T-cell (primary cell): ENCODE measurements at regions not wholly inside any gene's neighbourhood (a gene's known extent, or its start where the extent isn't known, plus 50 kb on each side); places are given as distances from the start of the nearest gene placed in this dataset.

Experiments
- ATAC-seq, 4 experiments: fragments of 200-7000 bp in 3 of 4; fragments of 150-1000 bp in 1 of 4; cut with Tn5 transposase; replicated peaks in 1 of 4; 1 replicate in 3 of 4; 2 replicates in 1 of 4; pipeline ENCODE4 v1.10.0; 2021; ENCODE audit warnings: moderate library complexity in 3 of 4, mild to moderate bottlenecking in 2 of 4, moderate number of reproducible peaks in 1 of 4
- CTCF ChIA-PET, 2 donors: fragments of 300-600 bp; sonication (Branson Sonifier 250); formaldehyde crosslinking; loops; one replicate each; lab custom pipeline; 2022; ENCODE audit warnings: antibody characterized with exemption in 2 of 2; lab: Charles Lee
- POLR2A ChIA-PET, 2 donors: fragments of 300-600 bp; sonication (Branson Sonifier 250); formaldehyde crosslinking; loops; one replicate each; lab custom pipeline; 2022; ENCODE audit warnings: antibody characterized with exemption in 2 of 2; lab: Charles Lee
- DNase-seq, 35 experiments: peaks; one replicate each; pipeline versions ENCODE4 v3.0.0 to v3.0.0-alpha.2; 2013 to 2023
- H3K27ac ChIP-seq: one replicate; pipeline ENCODE4 v1.5.1; 2013; ENCODE audit warnings: low read length
- H3K27me3 ChIP-seq, 2 experiments: replicated peaks in 1 of 2; 1 replicate in 1 of 2; 2 replicates in 1 of 2; pipeline versions ENCODE4 v1.6.1 to v1.7.0; 2013; ENCODE audit warnings: low read length in 1 of 2, mixed read lengths in 1 of 2; ENCODE audit not compliant: control insufficient read depth in 2 of 2, insufficient read depth in 2 of 2; ENCODE audit errors: extremely low read depth in 1 of 2
- H3K36me3 ChIP-seq, 2 donors: 1 replicate in 1 of 2; 2 replicates in 1 of 2; pipeline versions ENCODE4 v1.6.1 to v1.7.0; 2013; ENCODE audit warnings: low read length in 1 of 2; ENCODE audit not compliant: control insufficient read depth in 2 of 2, insufficient read depth in 1 of 2; ENCODE audit errors: extremely low read depth in 1 of 2
- H3K4me1 ChIP-seq, 2 experiments: 1 replicate in 1 of 2; 2 replicates in 1 of 2; pipeline versions ENCODE4 v1.6.1 to v1.7.0; 2013; ENCODE audit warnings: low read length in 2 of 2, mixed read lengths in 1 of 2; ENCODE audit not compliant: insufficient read depth in 2 of 2, control insufficient read depth in 1 of 2; ENCODE audit errors: extremely low read depth in 1 of 2
- H3K4me3 ChIP-seq, 2 donors: 1 replicate in 1 of 2; 2 replicates in 1 of 2; pipeline versions ENCODE4 v1.5.1 to v1.7.0; 2013; ENCODE audit warnings: mild to moderate bottlenecking in 2 of 2, low read length in 1 of 2, moderate library complexity in 1 of 2; ENCODE audit not compliant: control insufficient read depth in 1 of 2; ENCODE audit errors: extremely low read depth in 1 of 2
- H3K9me3 ChIP-seq: 2 replicates; pipeline ENCODE4 v1.7.0; 2013
- H3K27ac Mint-ChIP-seq, 2 donors: one replicate each; pipeline ENCODE4 v1.8.0; 2020 to 2021; ENCODE audit warnings: mild to moderate bottlenecking in 2 of 2, mixed read lengths in 2 of 2
- H3K27me3 Mint-ChIP-seq, 2 donors: one replicate each; pipeline ENCODE4 v1.8.0; 2021 to 2022; ENCODE audit warnings: mixed read lengths in 2 of 2
- H3K36me3 Mint-ChIP-seq: one replicate; pipeline ENCODE4 v1.8.0; 2021; ENCODE audit warnings: mixed read lengths
- H3K4me1 Mint-ChIP-seq, 3 donors: one replicate each; pipeline ENCODE4 v1.8.0; 2020 to 2022; ENCODE audit warnings: mixed read lengths in 3 of 3, mild to moderate bottlenecking in 1 of 3
- H3K4me3 Mint-ChIP-seq, 3 donors: one replicate each; pipeline ENCODE4 v1.8.0; 2020 to 2022; ENCODE audit warnings: mild to moderate bottlenecking in 3 of 3, mixed read lengths in 3 of 3, moderate library complexity in 3 of 3
- H3K9me3 Mint-ChIP-seq, 3 donors: one replicate each; pipeline ENCODE4 v1.8.0; 2020 to 2022; ENCODE audit warnings: mixed read lengths in 3 of 3
- WGBS: methylation state at CpG from one replicate; pipeline ENCODE4 v1.1.5; 2013; ENCODE audit warnings: missing lambda C conversion rate; ENCODE audit not compliant: insufficient coverage; 5-methylcytosine and 5-hydroxymethylcytosine counted together

- CTCF ChIA-PET: no interaction called here
- H3K9me3 ChIP-seq: no peaks in the 10 kb centered on the region
- no peaks in the 10 kb centered on the region for H3K4me1 ChIP-seq
- H3K27me3 ChIP-seq: no peaks in the 10 kb centered on the region
- Mint-ChIP-seq H3K9me3 (peaks cover 2 to 9% (median 5%) of the 10 kb centered on the region in 3 donors), H3K4me3 (no peak overlapping the region), H3K27ac (no peak overlapping the region), H3K4me1 (no peaks in the 10 kb centered on the region), H3K36me3 (no peaks in the 10 kb centered on the region), H3K27me3 (no peaks in the 10 kb centered on the region)
- no peaks in the 10 kb centered on the region for H3K36me3 ChIP-seq
- no peak overlapping the region for H3K27ac ChIP-seq
- POLR2A ChIA-PET: no interaction called here
- H3K4me3 ChIP-seq: no peak overlapping the region
- ATAC-seq (no peak), DNase-seq (no peak)
Measured at GRCh38 chr16:6492742-6493141, 839.9 kb upstream of the RBFOX1 start.

GRCh38 chr16:6484935-6485334, 847.7 kb upstream of the RBFOX1 start:
- POLR2A ChIA-PET: no interaction called here
- Histone ChIP-seq H3K27ac (no peak overlapping the region), H3K4me3 (no peak overlapping the region), H3K27me3 (peaks cover 3 to 6% of the 10 kb centered on the region in 2 experiments), H3K36me3 (no peaks in the 10 kb centered on the region), H3K4me1 (no peaks in the 10 kb centered on the region), H3K9me3 (no peaks in the 10 kb centered on the region)
- no peak for DNase-seq
- Mint-ChIP-seq H3K4me3 (no peak overlapping the region), H3K27ac (no peak overlapping the region), H3K9me3 (peaks cover 0 to 6% (median 5%) of the 10 kb centered on the region in 3 donors), H3K27me3 (peaks cover 8 to 10% of the 10 kb centered on the region in 2 donors), H3K4me1 (no peaks in the 10 kb centered on the region), H3K36me3 (no peaks in the 10 kb centered on the region)
- WGBS: no CpG with 5 or more reads among the region's 2 CpGs
- CTCF ChIA-PET: no interaction called here
- ATAC-seq: no peak

GRCh38 chr16:6484081-6484480, 848.6 kb upstream of the RBFOX1 start:
- no peaks in the 10 kb centered on the region for H3K36me3 ChIP-seq
- CTCF ChIA-PET: no interaction called here
- POLR2A ChIA-PET: no interaction called here
- peaks cover 3 to 6% of the 10 kb centered on the region in 2 experiments for H3K27me3 ChIP-seq
- no peak overlapping the region for H3K4me3 ChIP-seq
- Mint-ChIP-seq H3K4me1 (no peaks in the 10 kb centered on the region), H3K36me3 (no peaks in the 10 kb centered on the region), H3K9me3 (peaks cover under 1 to 7% (median 5%) of the 10 kb centered on the region in 3 donors), H3K27me3 (peaks cover 8 to 10% of the 10 kb centered on the region in 2 donors), H3K27ac (no peak overlapping the region), H3K4me3 (no peak overlapping the region)
- WGBS: 51% methylated on average over 7 of the region's 12 CpGs
- no peak overlapping the region for H3K27ac ChIP-seq
- H3K4me1 ChIP-seq: no peaks in the 10 kb centered on the region
- H3K9me3 ChIP-seq: no peaks in the 10 kb centered on the region
- DNase-seq (no peak), ATAC-seq (no peak)

GRCh38 chr16:6483469-6484033, 849.1 kb upstream of the RBFOX1 start:
- no peak overlapping the region for H3K27ac ChIP-seq
- WGBS: 16% methylated on average over 32 of the region's 33 CpGs
- H3K4me1 ChIP-seq: no peaks in the 10 kb centered on the region
- no peaks in the 10 kb centered on the region for H3K36me3 Mint-ChIP-seq
- no peak for ATAC-seq
- no peak overlapping the region for H3K4me3 Mint-ChIP-seq
- no peak overlapping the region for H3K4me3 ChIP-seq
- peaks cover 8 to 10% of the 10 kb centered on the region in 2 donors for H3K27me3 Mint-ChIP-seq
- POLR2A ChIA-PET: no interaction called here
- H3K27ac Mint-ChIP-seq: no peak overlapping the region
- H3K4me1 Mint-ChIP-seq: no peaks in the 10 kb centered on the region
- H3K9me3 ChIP-seq: no peaks in the 10 kb centered on the region
- DNase-seq: no peak
- peaks cover 3 to 10% (median 7%) of the 10 kb centered on the region in 3 donors for H3K9me3 Mint-ChIP-seq
- no peaks in the 10 kb centered on the region for H3K36me3 ChIP-seq
- CTCF ChIA-PET: interaction anchor here in 1 of 2 donors (0.5 kb wide), 1 partner anchor 82 kb away, joined by 3 read pairs; no protein-coding TSS in a partner anchor
- H3K27me3 ChIP-seq: peaks cover 3 to 6% of the 10 kb centered on the region in 2 experiments

GRCh38 chr16:6482696-6483468, 849.8 kb upstream of the RBFOX1 start:
- ChIA-PET CTCF (interaction anchor here in 1 of 2 donors (0.5 kb wide), 1 partner anchor 83 kb away, joined by 3 read pairs; no protein-coding TSS in a partner anchor), POLR2A (no interaction called here)
- Mint-ChIP-seq H3K4me1 (no peaks in the 10 kb centered on the region), H3K36me3 (no peaks in the 10 kb centered on the region), H3K9me3 (peaks cover 3 to 6% (median 6%) of the 10 kb centered on the region in 3 donors), H3K4me3 (no peak overlapping the region), H3K27me3 (peaks cover 8 to 10% of the 10 kb centered on the region in 2 donors), H3K27ac (no peak overlapping the region)
- DNase-seq (no peak), ATAC-seq (no peak)
- Histone ChIP-seq H3K4me1 (no peaks in the 10 kb centered on the region), H3K9me3 (no peaks in the 10 kb centered on the region), H3K27ac (no peak overlapping the region), H3K4me3 (no peak overlapping the region), H3K27me3 (peaks cover 3 to 6% of the 10 kb centered on the region in 2 experiments), H3K36me3 (no peaks in the 10 kb centered on the region)
- WGBS: 24% methylated on average over 65 of the region's 65 CpGs

GRCh38 chr16:6481894-6482293, 850.8 kb upstream of the RBFOX1 start:
- Mint-ChIP-seq H3K9me3 (peaks cover 4 to 10% (median 8%) of the 10 kb centered on the region in 3 donors), H3K4me1 (no peaks in the 10 kb centered on the region), H3K27ac (no peak overlapping the region), H3K27me3 (peaks cover 8 to 10% of the 10 kb centered on the region in 2 donors), H3K36me3 (no peaks in the 10 kb centered on the region), H3K4me3 (no peak overlapping the region)
- ATAC-seq (no peak), DNase-seq (no peak)
- ChIA-PET POLR2A (no interaction called here), CTCF (no interaction called here)
- WGBS: no CpG with 5 or more reads among the region's 2 CpGs
- H3K36me3 ChIP-seq: no peaks in the 10 kb centered on the region
- H3K9me3 ChIP-seq: no peaks in the 10 kb centered on the region
- no peak overlapping the region for H3K4me3 ChIP-seq
- no peaks in the 10 kb centered on the region for H3K4me1 ChIP-seq
- no peak overlapping the region for H3K27ac ChIP-seq
- H3K27me3 ChIP-seq: peaks cover 3 to 6% of the 10 kb centered on the region in 2 experiments
